Heart left ventricle (tissue), 16 donors: ENCODE measurements at regions not wholly inside any gene's neighbourhood (a gene's known extent, or its start where the extent isn't known, plus 50 kb on each side); places are given as distances from the start of the nearest gene placed in this dataset.

Source experiments
- ATAC-seq, 4 donors: fragments of 200-7000 bp; cut with Tn5 transposase; one replicate each; pipeline ENCODE4 v1.9.1; 2020 to 2022; ENCODE audit warnings: moderate library complexity in 4 of 4, mild to moderate bottlenecking in 3 of 4, moderate number of reproducible peaks in 1 of 4
- DNase-seq, 5 donors: peaks; one replicate each; pipeline ENCODE4 v3.0.0-alpha.2; 2020
- H3K27ac ChIP-seq, 12 donors: fragments of 200-600 bp; sonication (generic) in 4 of 12; one replicate each; pipeline versions ENCODE4 v1.5.0 to v1.8.0; 2016 to 2022; ENCODE audit warnings: mild to moderate bottlenecking in 2 of 12
- H3K27me3 ChIP-seq, 9 donors: fragments of 200-600 bp; sonication (generic) in 2 of 9; one replicate each; pipeline versions ENCODE4 v1.5.1 to v1.8.0; 2016 to 2022; ENCODE audit warnings: mild to moderate bottlenecking in 3 of 9
- H3K36me3 ChIP-seq, 9 donors: fragments of 200-600 bp; sonication (generic) in 2 of 9; one replicate each; pipeline versions ENCODE4 v1.5.0 to v1.8.0; 2018 to 2022; ENCODE audit warnings: mild to moderate bottlenecking in 2 of 9
- H3K4me1 ChIP-seq, 12 donors: fragments of 200-600 bp; sonication (generic) in 4 of 12; one replicate each; pipeline versions ENCODE4 v1.5.0 to v1.8.0; 2016 to 2022; ENCODE audit warnings: mild to moderate bottlenecking in 3 of 12
- H3K4me3 ChIP-seq, 12 donors: fragments of 200-600 bp; sonication (generic) in 4 of 12; one replicate each; pipeline versions ENCODE4 v1.5.0 to v1.8.0; 2017 to 2022; ENCODE audit warnings: mild to moderate bottlenecking in 9 of 12, moderate library complexity in 4 of 12
- H3K9me3 ChIP-seq, 12 donors: fragments of 200-600 bp; sonication (generic) in 4 of 12; one replicate each; pipeline versions ENCODE4 v1.5.0 to v1.8.0; 2016 to 2022; ENCODE audit warnings: mild to moderate bottlenecking in 1 of 12
- POLR2A ChIP-seq, 2 donors: fragments of 450-650 bp; IDR thresholded peaks; one replicate each; pipeline ENCODE4 v1.6.1; 2017; ENCODE audit warnings: antibody characterized with exemption in 2 of 2, mild to moderate bottlenecking in 2 of 2, moderate library complexity in 2 of 2
- WGBS, 4 donors: extraction: QIAGEN DNeasy Blood & Tissue Kit in 2 of 4; methylation state at CpG; one replicate each; pipeline versions ENCODE4 v1.1.5 to v1.1.7; 2013 to 2018; 5-methylcytosine and 5-hydroxymethylcytosine counted together
- intact Hi-C, 10 donors: fragments of 100-400 bp; cut with DNase I; formaldehyde crosslinking; loops; one replicate each; pipeline versions ENCODE4 v1.11.1 to v1.14.2; 2022
- TF ChIP-seq, protein P1 (sequence below), 12 donors: fragments of 200-600 bp; sonication (generic) in 4 of 12; IDR thresholded peaks; one replicate each; pipeline versions ENCODE4 v1.5.0 to v1.8.0; 2018 to 2022; ENCODE audit warnings: antibody characterized with exemption in 12 of 12, mild to moderate bottlenecking in 5 of 12
- donor health status: ischemic (EF 13 %, LVEDD 7.1; RV severe dilation, severe dysfunction).
- donor health status: healthy with polysubstance abuse.
- donor health status: DM: no; HTN: yes; CAD: no.
- donor health status: DM: no; HTN: no; CAD: no.
- donor health status: ischemic (EF 25% LVEDD 6.9; RV normal size, moderate dysfunction).
- donor health status: ischemic (EF 25% LVEDD 5.7; RV mildly dilated, moderate dysfunction).
- donor health status: healthy.
- donor health status: DM: yes; HTN: yes; CAD: no.
- donor health status: ischemic (EF 35%, LVEDD 5.7; RV mildly dilated, moderate dysfunction).
- donor health status: nonischemic (EF 11% LVEDD 7.7; RV severe dilation, severe dysfunction).
- donor health status: DM: yes; HTN: yes; CAD: no.
- donor health status: PGD.
- donor health status: ischemic (EF 29% LVEDD 5.4; RV normal size, mild dysfunction).
- donor health status: nonischemic (EF 23%, LVEDD 6.1; RV moderate dilation, normal function).

DNA sequence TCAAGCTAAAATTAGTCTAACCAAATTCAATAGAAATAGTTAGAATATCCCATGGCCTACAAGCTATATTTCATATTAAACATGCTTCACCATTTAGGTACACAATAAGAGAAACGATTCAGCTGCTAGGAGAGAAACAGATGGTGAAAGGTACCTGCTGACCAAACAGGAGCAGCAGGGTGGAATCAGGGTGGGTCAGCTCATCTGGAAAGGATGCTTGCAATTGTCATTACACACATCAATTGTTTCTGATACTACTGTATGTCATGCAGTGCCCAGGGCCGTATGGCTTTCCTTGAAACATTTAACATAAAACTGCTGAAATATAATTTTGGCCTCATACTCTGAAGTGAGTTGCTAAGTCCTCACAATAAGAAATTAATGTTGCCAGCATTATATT is 776.0 kb downstream of the DACH1 start:
- Histone ChIP-seq H3K36me3 (no peaks in the 10 kb centered on the region), H3K27ac (no peak overlapping the region), H3K9me3 (no peaks in the 10 kb centered on the region), H3K4me3 (no peak overlapping the region), H3K4me1 (no peaks in the 10 kb centered on the region), H3K27me3 (no peaks in the 10 kb centered on the region)
- TF ChIP-seq POLR2A (IDR thresholded peaks at IDR 0.05): no peak
- TF ChIP-seq, protein P1, sequence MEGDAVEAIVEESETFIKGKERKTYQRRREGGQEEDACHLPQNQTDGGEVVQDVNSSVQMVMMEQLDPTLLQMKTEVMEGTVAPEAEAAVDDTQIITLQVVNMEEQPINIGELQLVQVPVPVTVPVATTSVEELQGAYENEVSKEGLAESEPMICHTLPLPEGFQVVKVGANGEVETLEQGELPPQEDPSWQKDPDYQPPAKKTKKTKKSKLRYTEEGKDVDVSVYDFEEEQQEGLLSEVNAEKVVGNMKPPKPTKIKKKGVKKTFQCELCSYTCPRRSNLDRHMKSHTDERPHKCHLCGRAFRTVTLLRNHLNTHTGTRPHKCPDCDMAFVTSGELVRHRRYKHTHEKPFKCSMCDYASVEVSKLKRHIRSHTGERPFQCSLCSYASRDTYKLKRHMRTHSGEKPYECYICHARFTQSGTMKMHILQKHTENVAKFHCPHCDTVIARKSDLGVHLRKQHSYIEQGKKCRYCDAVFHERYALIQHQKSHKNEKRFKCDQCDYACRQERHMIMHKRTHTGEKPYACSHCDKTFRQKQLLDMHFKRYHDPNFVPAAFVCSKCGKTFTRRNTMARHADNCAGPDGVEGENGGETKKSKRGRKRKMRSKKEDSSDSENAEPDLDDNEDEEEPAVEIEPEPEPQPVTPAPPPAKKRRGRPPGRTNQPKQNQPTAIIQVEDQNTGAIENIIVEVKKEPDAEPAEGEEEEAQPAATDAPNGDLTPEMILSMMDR (IDR thresholded peaks at IDR 0.05): no peak
- intact Hi-C loops: no loop called here
- DNase-seq (no peak), ATAC-seq (no peak)
- WGBS, 4 donors: 73 to 78% (median 76%) methylated on average over 2 of the region's 2 CpGs

DNA sequence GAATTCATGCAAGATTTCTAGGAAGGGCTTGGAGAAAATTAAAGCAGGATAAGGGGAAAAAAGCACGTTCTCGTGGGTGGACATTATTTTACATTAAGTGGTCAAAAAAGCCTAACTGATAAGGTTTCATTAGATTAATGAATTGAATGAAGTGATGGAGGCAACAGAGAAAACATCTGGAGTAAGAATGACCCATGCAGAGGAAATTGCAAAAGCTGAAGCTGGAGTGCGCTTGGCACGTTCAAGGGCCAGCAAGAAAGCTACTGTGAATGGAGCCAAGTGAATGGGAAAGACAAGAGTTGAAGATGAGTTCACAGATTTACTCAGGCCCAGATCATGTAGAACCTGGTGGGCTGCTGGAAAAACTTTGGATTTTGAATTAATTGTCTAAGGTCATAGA is 777.9 kb downstream of the DACH1 start:
- H3K27ac ChIP-seq: no peak overlapping the region
- no peak for TF ChIP-seq POLR2A (IDR thresholded peaks at IDR 0.05)
- TF ChIP-seq, protein P1 (IDR thresholded peaks at IDR 0.05): no peak
- ATAC-seq: no peak
- H3K4me1 ChIP-seq: no peaks in the 10 kb centered on the region
- WGBS, 4 donors: 72 to 80% (median 77%) methylated on average over 4 of the region's 4 CpGs
- no peak overlapping the region for H3K4me3 ChIP-seq
- no peaks in the 10 kb centered on the region for H3K36me3 ChIP-seq
- DNase-seq: no peak
- no peaks in the 10 kb centered on the region for H3K27me3 ChIP-seq
- intact Hi-C loops: no loop called here
- H3K9me3 ChIP-seq: no peaks in the 10 kb centered on the region

DNA sequence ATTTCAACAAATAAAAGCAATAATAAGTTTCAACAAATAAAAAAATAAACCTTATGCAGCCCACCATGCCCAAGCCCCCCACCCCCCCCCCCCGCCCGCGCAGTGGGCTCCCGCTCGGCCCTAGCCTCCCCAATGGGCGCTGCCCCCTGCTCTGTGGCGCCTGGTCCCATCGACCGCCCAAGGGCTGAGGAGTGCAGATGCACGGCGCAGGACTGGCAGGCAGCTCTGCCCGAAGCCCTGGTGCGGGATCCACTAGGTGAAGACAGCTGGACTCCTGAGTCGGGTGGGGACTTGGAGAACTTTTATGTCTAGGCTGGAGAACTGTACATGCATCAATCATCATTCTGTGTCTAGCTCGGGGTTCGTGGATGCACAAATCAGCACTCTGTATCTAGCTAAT is 779.6 kb downstream of the DACH1 start:
- Histone ChIP-seq H3K4me1 (no peaks in the 10 kb centered on the region), H3K27ac (no peak overlapping the region), H3K4me3 (no peak overlapping the region), H3K36me3 (no peaks in the 10 kb centered on the region), H3K27me3 (no peaks in the 10 kb centered on the region), H3K9me3 (no peaks in the 10 kb centered on the region)
- intact Hi-C loops: no loop called here
- TF ChIP-seq, protein P1 (IDR thresholded peaks at IDR 0.05): no peak
- TF ChIP-seq POLR2A (IDR thresholded peaks at IDR 0.05): no peak
- DNase-seq (no peak), ATAC-seq (no peak)
- 94 to 97% (median 96%) methylated on average over 14 to 16 of the region's 16 CpGs for WGBS, 4 donors

DNA sequence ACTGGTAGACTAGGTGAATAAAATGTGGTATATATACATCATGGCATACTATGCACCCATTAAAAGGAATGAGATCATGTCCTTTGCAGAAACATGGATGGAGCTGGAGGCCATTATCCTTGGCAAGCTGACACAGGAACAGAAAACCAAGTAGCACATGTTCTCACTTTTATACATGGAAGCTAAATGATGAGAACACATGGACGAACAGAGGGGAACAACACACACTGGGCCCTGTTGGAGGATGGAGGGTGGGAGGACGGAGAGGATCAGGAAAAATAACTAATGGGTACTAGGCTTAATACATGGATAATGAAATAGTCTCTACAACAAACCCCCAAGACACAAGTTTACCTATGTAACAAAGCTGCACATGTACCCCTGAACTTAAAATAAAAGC is 780.0 kb downstream of the DACH1 start:
- Histone ChIP-seq H3K9me3 (no peaks in the 10 kb centered on the region), H3K4me1 (no peaks in the 10 kb centered on the region), H3K27me3 (no peaks in the 10 kb centered on the region), H3K4me3 (no peak overlapping the region), H3K27ac (no peak overlapping the region), H3K36me3 (no peaks in the 10 kb centered on the region)
- ATAC-seq (no peak), DNase-seq (no peak)
- intact Hi-C loops: no loop called here
- WGBS, 4 donors: 89 to 94% (median 91%) methylated on average over 2 of the region's 2 CpGs
- no peak for TF ChIP-seq POLR2A (IDR thresholded peaks at IDR 0.05)
- TF ChIP-seq, protein P1 (IDR thresholded peaks at IDR 0.05): no peak
